Gastrocnemius medialis (tissue), 4 donors: ENCODE measurements at regions not wholly inside any gene's neighbourhood (a gene's known extent, or its start where the extent isn't known, plus 50 kb on each side); places are given as distances from the start of the nearest gene placed in this dataset.
"Not testable (repeated sequence)": the region's sequence is repeated elsewhere in the genome, so short reads cannot be mapped to it uniquely, and the experiment has no call there.

ENCODE experiments used
- ATAC-seq, 2 donors: fragments of 150-250 bp; one replicate each; pipeline ENCODE4 v1.9.1; 2016
- DNase-seq, 2 donors: peaks; one replicate each; pipeline ENCODE4 v3.0.0-alpha.2; 2019
- H3K27ac ChIP-seq, 4 donors: fragments of 200-600 bp; sonication (generic); 1 replicate in 1 of 4; 2 replicates in 3 of 4; pipeline ENCODE4 v1.5.1; 2016 to 2018; ENCODE audit warnings: mild to moderate bottlenecking in 2 of 4, moderate library complexity in 1 of 4
- H3K27me3 ChIP-seq, 3 donors: fragments of 200-600 bp; sonication (generic) in 2 of 3; 1 replicate in 1 of 3; 2 replicates in 2 of 3; pipeline versions ENCODE4 v1.5.1 to v1.6.0; 2016 to 2019; ENCODE audit warnings: mild to moderate bottlenecking in 1 of 3, moderate library complexity in 1 of 3
- H3K36me3 ChIP-seq, 2 donors: fragments of 200-600 bp; sonication (generic) in 1 of 2; one replicate each; pipeline ENCODE4 v1.5.1; 2017 to 2018
- H3K4me1 ChIP-seq, 2 donors: fragments of 200-600 bp; sonication (generic) in 1 of 2; one replicate each; pipeline ENCODE4 v1.5.1; 2016 to 2017; ENCODE audit warnings: mild to moderate bottlenecking in 2 of 2
- H3K4me3 ChIP-seq, 4 donors: fragments of 200-600 bp; sonication (generic) in 3 of 4; 1 replicate in 1 of 4; 2 replicates in 3 of 4; pipeline ENCODE4 v1.5.1; 2016 to 2019; ENCODE audit warnings: mild to moderate bottlenecking in 2 of 4
- H3K9me3 ChIP-seq, 3 donors: fragments of 200-600 bp; sonication (generic) in 2 of 3; 1 replicate in 1 of 3; 2 replicates in 2 of 3; pipeline ENCODE4 v1.5.1; 2016 to 2019
- CTCF ChIP-seq, 5 experiments: fragments of 450-650 bp in 3 of 5; fragments of 200-600 bp in 2 of 5; sonication (generic) in 2 of 5; IDR thresholded peaks in 4 of 5; conservative IDR thresholded peaks in 1 of 5; 1 replicate in 4 of 5; 2 replicates in 1 of 5; pipeline ENCODE4 v1.5.1; 2016 to 2019; ENCODE audit warnings: antibody characterized with exemption in 5 of 5, mild to moderate bottlenecking in 3 of 5, moderate library complexity in 3 of 5
- POLR2A ChIP-seq, 2 donors: fragments of 450-650 bp; IDR thresholded peaks; one replicate each; pipeline ENCODE4 v1.6.1; 2017; ENCODE audit warnings: antibody characterized with exemption in 2 of 2, mild to moderate bottlenecking in 2 of 2, moderate library complexity in 2 of 2
- in situ Hi-C, 4 donors: fragments of 200-750 bp; cut with MboI; loops; one replicate each; pipeline versions ENCODE4 v1.15.0 to v1.8.0; 2017; ENCODE audit warnings: low sequenced_read_pairs in 4 of 4
- intact Hi-C: fragments of 100-400 bp; cut with DNase I; formaldehyde crosslinking; loops from one replicate; pipeline ENCODE4 v1.15.1; 2023; ENCODE audit warnings: low total_unique reads

DNA sequence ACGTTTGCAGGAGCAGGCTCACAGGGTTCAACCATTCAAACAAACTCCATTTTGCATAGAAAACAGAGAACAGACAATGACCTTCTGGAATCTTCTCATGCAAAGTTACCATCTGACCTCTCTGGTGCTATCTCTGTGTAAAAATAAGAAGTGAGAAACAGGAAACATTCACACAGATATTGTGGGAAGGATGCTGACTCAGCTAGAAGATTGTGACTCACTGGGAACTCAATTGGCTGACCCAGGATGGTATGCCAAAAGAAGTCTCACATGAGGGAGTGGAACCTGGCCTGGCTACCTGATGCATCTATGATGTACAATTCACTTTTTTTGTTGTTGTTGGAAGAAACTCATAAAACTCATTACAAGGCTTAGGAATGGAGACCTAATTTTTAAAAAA lies 61.1 kb upstream of the TBX18 start:
- ATAC-seq (no peak), DNase-seq (no peak)
- H3K27me3 ChIP-seq = no peaks in the 10 kb centered on the region
- in situ Hi-C loops = no loop called here
- no peak overlapping the region for H3K4me3 ChIP-seq
- TF ChIP-seq CTCF (IDR thresholded peaks at IDR 0.05 in 4 of 5, conservative IDR thresholded peaks at IDR 0.05 in 1 of 5) (no peak), POLR2A (IDR thresholded peaks at IDR 0.05) (no peak)
- H3K36me3 ChIP-seq = no peaks in the 10 kb centered on the region
- H3K27ac ChIP-seq = no peak overlapping the region
- no peaks in the 10 kb centered on the region for H3K9me3 ChIP-seq
- intact Hi-C loops = no loop called here
- H3K4me1 ChIP-seq = no peaks in the 10 kb centered on the region

DNA sequence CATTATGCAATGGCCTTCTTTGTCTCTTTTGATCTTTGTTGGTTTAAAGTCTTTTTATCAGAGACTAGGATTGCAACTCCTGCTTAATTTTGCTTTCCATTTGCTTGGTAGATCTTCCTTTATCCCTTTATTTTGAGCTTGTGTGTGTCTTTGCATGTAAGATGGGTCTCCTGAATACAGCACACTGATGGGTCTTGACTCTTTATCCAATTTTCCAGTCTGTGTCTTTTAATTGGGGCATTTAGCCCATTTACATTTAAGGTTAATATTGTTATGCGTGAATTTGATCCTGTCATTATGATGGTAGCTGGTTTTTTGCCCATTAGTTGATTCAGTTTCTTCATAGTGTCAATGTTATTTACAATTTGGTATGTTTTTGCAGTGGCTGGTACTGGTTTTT lies 56.9 kb upstream of the TBX18 start:
- in situ Hi-C loops, intact Hi-C loops, ATAC-seq, H3K9me3 ChIP-seq, H3K36me3 ChIP-seq, H3K27ac ChIP-seq, H3K4me1 ChIP-seq, H3K27me3 ChIP-seq, H3K4me3 ChIP-seq, DNase-seq: not testable (repeated sequence)

GRCh38 chr6:84816741-84817140 lies 52.3 kb upstream of the TBX18 start:
- H3K27me3 ChIP-seq = no peaks in the 10 kb centered on the region
- TF ChIP-seq POLR2A (IDR thresholded peaks at IDR 0.05) (no peak), CTCF (IDR thresholded peaks at IDR 0.05 in 4 of 5, conservative IDR thresholded peaks at IDR 0.05 in 1 of 5) (no peak)
- ATAC-seq (no peak), DNase-seq (no peak)
- H3K4me3 ChIP-seq = no peak overlapping the region
- in situ Hi-C loops (no loop called here), intact Hi-C loops (no loop called here)
- no peak overlapping the region for H3K27ac ChIP-seq
- H3K4me1 ChIP-seq = no peaks in the 10 kb centered on the region
- no peaks in the 10 kb centered on the region for H3K36me3 ChIP-seq
- H3K9me3 ChIP-seq = no peaks in the 10 kb centered on the region

GRCh38 chr6:84815896-84816735 lies 51.7 kb upstream of the TBX18 start:
- Histone ChIP-seq H3K4me1 (no peaks in the 10 kb centered on the region), H3K36me3 (no peaks in the 10 kb centered on the region), H3K9me3 (no peaks in the 10 kb centered on the region), H3K27ac (no peak overlapping the region), H3K4me3 (no peak overlapping the region), H3K27me3 (no peaks in the 10 kb centered on the region)
- ATAC-seq (no peak), DNase-seq (no peak)
- in situ Hi-C loops (no loop called here), intact Hi-C loops (no loop called here)
- TF ChIP-seq POLR2A (IDR thresholded peaks at IDR 0.05) (no peak), CTCF (IDR thresholded peaks at IDR 0.05 in 4 of 5, conservative IDR thresholded peaks at IDR 0.05 in 1 of 5) (no peak)
